Chondrocyte (in vitro differentiated cells): ENCODE measurements at regions not wholly inside any gene's neighbourhood (a gene's known extent, or its start where the extent isn't known, plus 50 kb on each side); places are given as distances from the start of the nearest gene placed in this dataset.

Experiments
- DNase-seq: peaks from one replicate; pipeline ENCODE4 v3.0.0; 2021; ENCODE audit warnings: mixed read lengths, low spot score
- H3K27ac Mint-ChIP-seq: one replicate; pipeline ENCODE4 v1.8.0; 2021; ENCODE audit warnings: mild to moderate bottlenecking, moderate library complexity, mixed read lengths; ENCODE audit not compliant: unreplicated experiment
- H3K27me3 Mint-ChIP-seq: 2 replicates; pipeline ENCODE4 v1.8.0; 2021; ENCODE audit warnings: low read depth, mixed read lengths
- H3K36me3 Mint-ChIP-seq: 2 replicates; pipeline ENCODE4 v1.8.0; 2021; ENCODE audit warnings: low read depth, mixed read lengths
- H3K4me1 Mint-ChIP-seq: 2 replicates; pipeline ENCODE4 v1.8.0; 2021; ENCODE audit warnings: low read depth, mild to moderate bottlenecking, mixed read lengths
- H3K4me3 Mint-ChIP-seq: one replicate; pipeline ENCODE4 v1.8.0; 2021; ENCODE audit warnings: mild to moderate bottlenecking, moderate library complexity, mixed read lengths; ENCODE audit not compliant: unreplicated experiment
- H3K9me3 Mint-ChIP-seq: 2 replicates; pipeline ENCODE4 v1.8.0; 2021; ENCODE audit warnings: low read depth, mixed read lengths
- TF ChIP-seq, protein P1 (sequence below): fragments of 200-600 bp; sonication (generic); IDR thresholded peaks from 2 replicates; pipeline ENCODE4 v1.5.0; 2021; ENCODE audit warnings: antibody characterized with exemption, mild to moderate bottlenecking, moderate library complexity

DNA sequence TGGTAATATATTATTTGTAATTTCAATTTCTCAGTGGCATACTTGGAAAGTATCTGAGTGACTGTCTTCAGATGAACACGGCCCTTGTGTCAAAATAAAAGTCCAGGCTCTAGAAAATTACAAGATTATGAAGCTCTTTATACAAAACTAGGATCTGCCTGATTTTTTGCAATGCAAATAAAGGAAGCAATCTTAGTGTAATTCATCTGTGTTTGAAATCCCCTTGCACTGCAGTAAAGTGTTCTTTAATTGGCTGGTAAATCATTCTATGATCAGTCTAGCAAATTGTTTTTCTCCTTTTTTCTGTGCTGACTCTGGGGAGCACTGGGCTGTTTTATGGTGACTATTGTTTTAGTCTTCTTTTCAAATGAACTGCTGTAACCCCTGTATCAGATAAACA is 1039.0 kb downstream of the SOCS6 start:
- Mint-ChIP-seq H3K9me3 (peaks cover 2% of the 10 kb centered on the region), H3K4me1 (no peaks in the 10 kb centered on the region), H3K27ac (no peak overlapping the region)

DNA sequence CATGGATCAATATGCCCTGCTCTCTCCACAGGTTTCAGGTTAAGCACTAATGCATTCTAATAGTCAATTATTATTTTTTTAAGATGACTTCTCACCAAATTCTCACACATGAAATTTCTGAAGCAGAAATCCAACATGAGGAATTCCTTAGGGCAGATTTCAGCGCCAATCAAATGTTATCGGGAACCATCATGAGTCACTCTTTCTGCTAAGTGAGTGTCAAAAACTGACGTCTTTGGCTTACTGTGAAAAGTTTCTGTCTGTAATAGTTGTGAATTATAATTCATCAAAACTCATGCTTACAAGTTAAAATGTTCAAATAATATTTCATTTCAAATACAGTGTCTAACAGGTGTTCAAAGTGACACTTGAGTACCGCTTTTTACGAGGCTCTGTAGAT is 1038.6 kb downstream of the SOCS6 start:
- Mint-ChIP-seq H3K9me3 (peaks cover 2% of the 10 kb centered on the region), H3K4me1 (no peaks in the 10 kb centered on the region), H3K4me3 (no peak overlapping the region), H3K36me3 (no peaks in the 10 kb centered on the region), H3K27ac (no peak overlapping the region), H3K27me3 (no peaks in the 10 kb centered on the region)
- TF ChIP-seq, protein P1, sequence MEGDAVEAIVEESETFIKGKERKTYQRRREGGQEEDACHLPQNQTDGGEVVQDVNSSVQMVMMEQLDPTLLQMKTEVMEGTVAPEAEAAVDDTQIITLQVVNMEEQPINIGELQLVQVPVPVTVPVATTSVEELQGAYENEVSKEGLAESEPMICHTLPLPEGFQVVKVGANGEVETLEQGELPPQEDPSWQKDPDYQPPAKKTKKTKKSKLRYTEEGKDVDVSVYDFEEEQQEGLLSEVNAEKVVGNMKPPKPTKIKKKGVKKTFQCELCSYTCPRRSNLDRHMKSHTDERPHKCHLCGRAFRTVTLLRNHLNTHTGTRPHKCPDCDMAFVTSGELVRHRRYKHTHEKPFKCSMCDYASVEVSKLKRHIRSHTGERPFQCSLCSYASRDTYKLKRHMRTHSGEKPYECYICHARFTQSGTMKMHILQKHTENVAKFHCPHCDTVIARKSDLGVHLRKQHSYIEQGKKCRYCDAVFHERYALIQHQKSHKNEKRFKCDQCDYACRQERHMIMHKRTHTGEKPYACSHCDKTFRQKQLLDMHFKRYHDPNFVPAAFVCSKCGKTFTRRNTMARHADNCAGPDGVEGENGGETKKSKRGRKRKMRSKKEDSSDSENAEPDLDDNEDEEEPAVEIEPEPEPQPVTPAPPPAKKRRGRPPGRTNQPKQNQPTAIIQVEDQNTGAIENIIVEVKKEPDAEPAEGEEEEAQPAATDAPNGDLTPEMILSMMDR = no peak
- DNase-seq = no peak

More for the DNA sequence above, 1039.0 kb downstream of the SOCS6 start:
- DNase-seq = no peak
- Mint-ChIP-seq H3K27me3 (no peaks in the 10 kb centered on the region), H3K36me3 (no peaks in the 10 kb centered on the region), H3K4me3 (no peak overlapping the region)
- TF ChIP-seq, protein P1 = no peak

DNA sequence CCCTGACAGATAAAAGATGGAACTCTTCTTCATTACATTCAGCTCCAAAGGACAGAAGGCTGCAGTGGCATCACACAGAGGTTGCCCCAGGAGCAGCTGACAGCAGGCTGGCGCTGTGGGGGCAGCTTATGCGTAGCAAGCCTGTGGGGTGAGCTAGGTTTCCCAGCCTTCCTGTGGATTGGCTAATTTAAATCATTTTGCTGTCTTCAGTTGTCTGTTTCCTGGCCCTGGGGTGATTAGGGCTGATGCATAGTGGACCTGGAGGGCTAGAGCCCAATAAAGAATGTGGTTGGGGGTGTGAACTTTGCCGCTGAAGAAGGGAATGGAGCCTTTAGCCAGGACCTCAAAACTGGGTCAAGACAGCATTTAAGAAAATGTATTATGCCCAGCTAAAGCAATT is 1038.0 kb downstream of the SOCS6 start:
- Mint-ChIP-seq H3K4me3 (no peak overlapping the region), H3K36me3 (no peaks in the 10 kb centered on the region), H3K4me1 (no peaks in the 10 kb centered on the region), H3K27ac (no peak overlapping the region), H3K9me3 (peaks cover 2% of the 10 kb centered on the region), H3K27me3 (no peaks in the 10 kb centered on the region)
- TF ChIP-seq, protein P1 = no peak
- DNase-seq = no peak

GRCh38 chr18:71324356-71324755 is 1035.5 kb downstream of the SOCS6 start:
- Mint-ChIP-seq H3K36me3 (no peaks in the 10 kb centered on the region), H3K4me1 (no peaks in the 10 kb centered on the region), H3K27me3 (no peaks in the 10 kb centered on the region), H3K4me3 (no peak overlapping the region), H3K27ac (no peak overlapping the region), H3K9me3 (peaks cover 8% of the 10 kb centered on the region)
- DNase-seq = no peak
- TF ChIP-seq, protein P1 = no peak

- H3K4me1 Mint-ChIP-seq = no peaks in the 10 kb centered on the region
- TF ChIP-seq, protein P1 = no peak
- no peak for DNase-seq
- H3K27ac Mint-ChIP-seq = no peak overlapping the region
- H3K27me3 Mint-ChIP-seq = peaks cover 5% of the 10 kb centered on the region
- H3K4me3 Mint-ChIP-seq = no peak overlapping the region
- H3K36me3 Mint-ChIP-seq = no peaks in the 10 kb centered on the region
- H3K9me3 Mint-ChIP-seq = peaks cover 8% of the 10 kb centered on the region
Measured at GRCh38 chr18:71322201-71322600, 1033.4 kb downstream of the SOCS6 start.
